H1 (cell line): ENCODE measurements at regions not wholly inside any gene's neighbourhood (a gene's known extent, or its start where the extent isn't known, plus 50 kb on each side); places are given as distances from the start of the nearest gene placed in this dataset.

ENCODE experiments used
- BCL11A ChIP-seq, 2 experiments: IDR thresholded peaks; one replicate each; pipeline ENCODE4 v1.6.1; 2011; ENCODE audit warnings: low read depth in 2 of 2, low read length in 2 of 2, mild to moderate bottlenecking in 2 of 2
- CBX5 ChIP-seq: fragments of 300-800, 300-1000 bp; sonication (generic); IDR thresholded peaks from 2 replicates; pipeline ENCODE4 v1.7.1; 2016; ENCODE audit warnings: antibody characterized with exemption, low read length, low read depth
- EP300 ChIP-seq, 2 experiments: IDR thresholded peaks; 1 replicate in 1 of 2; 2 replicates in 1 of 2; pipeline ENCODE4 v1.6.1; 2011 to 2012; ENCODE audit warnings: low read depth in 2 of 2, low read length in 2 of 2, mild to moderate bottlenecking in 2 of 2, borderline replicate concordance in 1 of 2, inconsistent platforms in 1 of 2, moderate library complexity in 1 of 2
- JUN ChIP-seq: IDR thresholded peaks from 2 replicates; pipeline ENCODE4 v1.6.1; 2011; ENCODE audit warnings: low read depth, mild to moderate bottlenecking, improper control_type of control experiment, low read length
- NANOG ChIP-seq: IDR thresholded peaks from 2 replicates; pipeline ENCODE4 v1.6.1; 2011; ENCODE audit warnings: low read length, low read depth, mild to moderate bottlenecking, inconsistent platforms; ENCODE audit not compliant: insufficient read depth, poor library complexity, severe bottlenecking
- NRF1 ChIP-seq: IDR thresholded peaks from 2 replicates; pipeline ENCODE4 v1.6.1; 2011; ENCODE audit warnings: mild to moderate bottlenecking, low read depth, low read length, improper control_type of control experiment
- SIRT6 ChIP-seq: IDR thresholded peaks from one replicate; pipeline ENCODE4 v1.7.1; 2012; ENCODE audit warnings: low read length, inconsistent platforms
- TBP ChIP-seq: IDR thresholded peaks from 2 replicates; pipeline ENCODE4 v1.6.1; 2011; ENCODE audit warnings: low read depth, low read length, improper control_type of control experiment
- YY1 ChIP-seq: IDR thresholded peaks from 2 replicates; pipeline ENCODE4 v1.6.1; 2011; ENCODE audit warnings: low read depth, mild to moderate bottlenecking, low read length

DNA sequence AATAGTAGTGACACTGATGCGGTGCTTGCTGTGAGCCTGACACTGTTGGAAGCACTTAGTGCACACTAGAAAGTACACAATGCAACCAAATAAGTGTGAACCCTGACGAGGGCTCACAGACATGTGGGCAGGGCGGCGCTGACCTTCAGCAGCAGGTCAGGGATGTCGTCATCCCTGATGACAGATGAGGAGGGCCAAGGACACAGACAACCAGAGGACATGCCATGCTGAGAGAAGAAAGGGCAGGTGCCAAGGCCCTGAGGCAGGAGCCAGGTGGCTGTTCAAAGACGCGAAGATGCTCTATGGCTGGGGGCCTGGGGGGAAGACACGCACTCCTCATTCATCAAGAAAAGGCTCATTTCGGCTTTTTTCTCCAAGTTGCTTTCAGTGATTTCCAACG, 176.4 kb upstream of the CST7 start (continued):
- TF ChIP-seq CBX5 (no peak), SIRT6 (no peak), NANOG (no peak), NRF1 (no peak), BCL11A (IDR thresholded peaks at IDR 0.05; ENCODE audit: low read depth in 2 of 2, low read length in 2 of 2) (no peak), YY1 (no peak), TBP (no peak), EP300 (IDR thresholded peaks at IDR 0.05; ENCODE audit: borderline replicate concordance in 1 of 2, low read depth in 2 of 2, low read length in 2 of 2) (no peak), JUN (no peak)
